Nephron progenitor cell (in vitro differentiated cells): ENCODE measurements at regions not wholly inside any gene's neighbourhood (a gene's known extent, or its start where the extent isn't known, plus 50 kb on each side); places are given as distances from the start of the nearest gene placed in this dataset.

ENCODE experiments used
- DNase-seq: peaks from one replicate; pipeline ENCODE4 v3.0.0; 2021
- H3K27ac Mint-ChIP-seq: 2 replicates; pipeline ENCODE4 v1.8.0; 2021; ENCODE audit warnings: mild to moderate bottlenecking, moderate library complexity, mixed read lengths
- H3K27me3 Mint-ChIP-seq: 2 replicates; pipeline ENCODE4 v1.8.0; 2021; ENCODE audit warnings: mild to moderate bottlenecking, low read depth, mixed read lengths; ENCODE audit not compliant: poor library complexity
- H3K36me3 Mint-ChIP-seq: 2 replicates; pipeline ENCODE4 v1.8.0; 2021; ENCODE audit warnings: low read depth, mixed read lengths
- H3K4me1 Mint-ChIP-seq: 2 replicates; pipeline ENCODE4 v1.8.0; 2021; ENCODE audit warnings: mixed read lengths
- H3K4me3 Mint-ChIP-seq: 2 replicates; pipeline ENCODE4 v1.8.0; 2021; ENCODE audit warnings: mild to moderate bottlenecking, moderate library complexity, mixed read lengths
- H3K9me3 Mint-ChIP-seq: 2 replicates; pipeline ENCODE4 v1.8.0; 2021; ENCODE audit warnings: mild to moderate bottlenecking, moderate library complexity, mixed read lengths
- TF ChIP-seq, protein P1 (sequence below): fragments of 200-600 bp; sonication (generic); IDR thresholded peaks from 2 replicates; pipeline ENCODE4 v1.5.0; 2021; ENCODE audit warnings: antibody characterized with exemption

DNA sequence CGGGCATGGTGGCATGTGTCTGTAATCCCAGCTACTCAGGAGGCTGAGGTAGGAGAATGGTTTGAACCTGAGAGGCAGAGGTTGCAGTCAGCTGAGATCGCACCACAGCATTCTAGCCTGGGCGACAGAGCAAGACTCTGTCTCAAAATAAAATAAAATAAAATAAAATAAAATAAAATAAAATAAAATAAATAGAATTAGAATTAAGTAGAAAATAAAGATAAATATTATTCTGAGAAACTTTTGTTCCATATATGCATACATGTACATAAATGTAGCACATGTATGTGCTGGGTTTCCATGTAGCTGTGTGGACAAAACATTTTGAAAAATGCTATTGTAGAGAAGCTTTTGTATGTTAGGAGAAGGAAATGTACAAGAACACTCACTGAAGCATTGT lies 129.4 kb upstream of the VLDLR start:
- no peaks in the 10 kb centered on the region for H3K36me3 Mint-ChIP-seq
- H3K9me3 Mint-ChIP-seq: no peaks in the 10 kb centered on the region
- H3K27me3 Mint-ChIP-seq: no peaks in the 10 kb centered on the region
- DNase-seq: no peak
- peaks cover 28% of the 10 kb centered on the region for H3K4me1 Mint-ChIP-seq
- H3K4me3 Mint-ChIP-seq: no peak overlapping the region
- TF ChIP-seq, protein P1, sequence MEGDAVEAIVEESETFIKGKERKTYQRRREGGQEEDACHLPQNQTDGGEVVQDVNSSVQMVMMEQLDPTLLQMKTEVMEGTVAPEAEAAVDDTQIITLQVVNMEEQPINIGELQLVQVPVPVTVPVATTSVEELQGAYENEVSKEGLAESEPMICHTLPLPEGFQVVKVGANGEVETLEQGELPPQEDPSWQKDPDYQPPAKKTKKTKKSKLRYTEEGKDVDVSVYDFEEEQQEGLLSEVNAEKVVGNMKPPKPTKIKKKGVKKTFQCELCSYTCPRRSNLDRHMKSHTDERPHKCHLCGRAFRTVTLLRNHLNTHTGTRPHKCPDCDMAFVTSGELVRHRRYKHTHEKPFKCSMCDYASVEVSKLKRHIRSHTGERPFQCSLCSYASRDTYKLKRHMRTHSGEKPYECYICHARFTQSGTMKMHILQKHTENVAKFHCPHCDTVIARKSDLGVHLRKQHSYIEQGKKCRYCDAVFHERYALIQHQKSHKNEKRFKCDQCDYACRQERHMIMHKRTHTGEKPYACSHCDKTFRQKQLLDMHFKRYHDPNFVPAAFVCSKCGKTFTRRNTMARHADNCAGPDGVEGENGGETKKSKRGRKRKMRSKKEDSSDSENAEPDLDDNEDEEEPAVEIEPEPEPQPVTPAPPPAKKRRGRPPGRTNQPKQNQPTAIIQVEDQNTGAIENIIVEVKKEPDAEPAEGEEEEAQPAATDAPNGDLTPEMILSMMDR: no peak
- H3K27ac Mint-ChIP-seq: no peak overlapping the region

DNA sequence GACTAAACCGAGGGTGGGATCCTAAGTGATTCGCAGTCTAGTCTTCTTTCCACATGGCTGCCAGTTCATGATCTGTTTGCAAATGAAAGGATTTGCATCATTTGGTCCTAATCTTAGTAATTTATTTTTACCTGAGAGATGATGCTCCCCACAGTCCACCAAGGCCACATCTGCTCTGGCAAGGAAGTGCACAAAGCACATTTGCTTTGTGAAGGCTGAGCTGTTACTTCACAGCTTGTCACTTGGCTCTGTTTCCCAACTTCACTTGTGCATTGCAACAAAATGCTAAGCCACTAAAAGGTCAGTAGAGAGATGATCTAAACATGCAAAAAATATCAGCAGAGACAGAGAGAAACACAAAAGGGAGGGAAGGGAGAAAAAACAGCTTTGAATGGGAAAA lies 128.5 kb upstream of the VLDLR start:
- DNase-seq: no peak
- Mint-ChIP-seq H3K4me3 (no peak overlapping the region), H3K9me3 (no peaks in the 10 kb centered on the region), H3K27me3 (no peaks in the 10 kb centered on the region), H3K4me1 (peaks cover 28% of the 10 kb centered on the region), H3K27ac (no peak overlapping the region), H3K36me3 (no peaks in the 10 kb centered on the region)
- TF ChIP-seq, protein P1: no peak

DNA sequence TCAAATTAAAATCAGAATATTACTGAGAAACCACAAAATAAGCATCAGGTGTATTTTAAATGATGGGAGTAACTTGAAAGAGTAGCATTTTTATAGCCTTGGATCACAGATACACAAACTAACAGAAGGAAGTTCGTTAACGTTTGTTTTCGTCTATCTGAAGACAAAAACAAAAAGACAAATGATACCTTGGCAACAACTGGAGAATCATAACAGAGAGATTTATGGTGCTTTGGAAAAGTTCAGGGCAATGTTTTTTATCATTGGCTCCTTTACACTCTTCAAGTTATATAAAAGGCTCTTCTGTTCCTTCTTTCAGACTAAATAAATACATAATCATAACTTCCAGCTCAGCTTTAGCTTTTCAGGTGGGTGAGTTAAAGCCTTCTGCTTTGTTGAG lies 128.1 kb upstream of the VLDLR start:
- Mint-ChIP-seq H3K27me3 (no peaks in the 10 kb centered on the region), H3K4me3 (no peak overlapping the region), H3K36me3 (no peaks in the 10 kb centered on the region), H3K27ac (no peak overlapping the region), H3K4me1 (peaks cover 28% of the 10 kb centered on the region), H3K9me3 (no peaks in the 10 kb centered on the region)
- TF ChIP-seq, protein P1: no peak
- no peak for DNase-seq

DNA sequence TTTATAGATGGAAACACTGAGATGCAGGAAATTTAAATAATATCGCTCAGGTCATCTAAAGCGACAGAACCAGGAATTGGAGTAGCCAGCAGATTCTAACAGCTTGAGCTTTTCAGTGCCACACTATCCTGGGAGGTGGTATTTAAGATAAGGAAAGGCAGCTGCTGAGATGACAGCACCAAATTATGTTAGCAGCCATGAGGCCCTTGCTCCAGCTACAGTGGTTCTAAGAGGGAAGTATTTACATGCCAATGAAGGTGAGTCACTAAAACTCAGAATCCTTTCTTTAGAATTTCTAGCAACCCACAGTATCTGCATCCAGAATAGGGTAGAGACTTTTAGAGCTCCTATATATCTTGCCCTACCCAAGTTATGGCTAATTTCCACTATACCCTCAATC lies 127.0 kb upstream of the VLDLR start:
- TF ChIP-seq, protein P1: no peak
- Mint-ChIP-seq H3K36me3 (no peaks in the 10 kb centered on the region), H3K9me3 (no peaks in the 10 kb centered on the region), H3K27me3 (no peaks in the 10 kb centered on the region), H3K4me3 (no peak overlapping the region), H3K4me1 (peaks cover 23% of the 10 kb centered on the region), H3K27ac (no peak overlapping the region)
- no peak for DNase-seq

DNA sequence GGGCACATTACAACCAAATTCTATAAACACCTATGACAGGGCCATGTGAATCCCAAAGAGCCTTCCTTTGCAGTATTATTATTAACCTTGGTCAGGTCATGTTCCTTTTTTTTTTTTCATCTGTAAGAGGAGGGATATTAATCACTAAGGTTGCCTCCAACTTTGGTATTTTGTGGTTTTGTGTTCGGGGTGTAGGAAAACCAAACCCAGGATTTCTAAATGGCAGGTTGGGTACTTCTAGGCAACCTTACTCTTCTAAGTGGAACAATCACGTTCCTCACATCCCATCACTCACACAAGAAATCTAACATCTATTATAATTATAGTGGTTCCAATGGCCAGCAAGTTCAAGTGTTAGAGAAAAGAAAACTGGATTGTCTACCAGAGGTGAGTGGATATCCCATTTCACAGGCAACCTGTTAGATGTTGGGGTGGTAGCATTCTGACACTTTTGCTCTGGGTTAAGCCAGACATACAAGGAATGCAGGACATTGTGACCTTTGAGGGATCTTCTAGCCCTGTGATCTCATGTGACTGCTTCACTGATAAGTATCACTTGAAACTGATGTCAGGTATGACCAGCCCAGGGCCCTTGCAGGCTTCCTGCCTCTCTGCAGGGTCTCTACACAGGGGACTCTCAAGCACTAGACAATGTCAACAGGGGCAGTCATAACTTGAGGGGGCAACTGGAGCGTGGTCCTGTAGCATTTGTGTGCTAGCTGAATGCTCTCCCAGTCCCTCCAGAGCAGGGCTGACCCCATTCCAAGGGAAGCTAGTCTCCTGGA lies 126.2 kb upstream of the VLDLR start:
- no peaks in the 10 kb centered on the region for H3K27me3 Mint-ChIP-seq
- H3K4me1 Mint-ChIP-seq: peaks cover 14% of the 10 kb centered on the region
- H3K27ac Mint-ChIP-seq: no peak overlapping the region
- no peak for DNase-seq
- TF ChIP-seq, protein P1: no peak
- no peaks in the 10 kb centered on the region for H3K36me3 Mint-ChIP-seq
- no peaks in the 10 kb centered on the region for H3K9me3 Mint-ChIP-seq
- no peak overlapping the region for H3K4me3 Mint-ChIP-seq

DNA sequence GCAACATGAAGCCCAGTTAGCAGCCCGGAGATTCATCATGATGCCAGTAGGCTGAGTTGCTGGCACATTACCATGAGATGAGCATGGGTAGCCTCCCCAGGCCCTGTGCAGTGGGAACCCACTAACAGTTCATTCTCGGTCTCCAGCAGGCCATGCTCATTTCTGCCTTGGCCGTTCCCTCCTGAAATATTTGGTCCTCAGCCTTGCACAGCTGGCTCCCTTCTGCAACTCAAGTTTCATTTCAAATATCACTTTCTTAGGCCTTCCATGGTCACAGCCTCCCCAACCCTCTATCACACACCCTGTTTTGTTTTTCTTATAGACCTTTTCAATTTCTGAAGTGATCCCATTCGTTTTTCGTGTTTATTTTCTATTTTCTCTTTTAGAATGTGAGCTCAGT lies 125.4 kb upstream of the VLDLR start:
- no peaks in the 10 kb centered on the region for H3K36me3 Mint-ChIP-seq
- H3K27me3 Mint-ChIP-seq: no peaks in the 10 kb centered on the region
- H3K4me3 Mint-ChIP-seq: no peak overlapping the region
- H3K4me1 Mint-ChIP-seq: peaks cover 8% of the 10 kb centered on the region
- DNase-seq: no peak
- TF ChIP-seq, protein P1: no peak
- H3K27ac Mint-ChIP-seq: no peak overlapping the region
- H3K9me3 Mint-ChIP-seq: no peaks in the 10 kb centered on the region
